KMS-11 (cell line): ENCODE measurements at regions not wholly inside any gene's neighbourhood (a gene's known extent, or its start where the extent isn't known, plus 50 kb on each side); places are given as distances from the start of the nearest gene placed in this dataset.

ENCODE experiments used
- H2AFZ ChIP-seq: fragments of 200-600 bp; sonication (generic); 2 replicates; pipeline ENCODE4 v1.6.1; 2016; ENCODE audit warnings: antibody characterized with exemption, mixed run types, low read depth
- H3K27ac ChIP-seq: fragments of 200-600 bp; sonication (generic); 2 replicates; pipeline ENCODE4 v1.6.1; 2016; ENCODE audit warnings: mild to moderate bottlenecking, mixed run types
- H3K27me3 ChIP-seq: fragments of 200-600 bp; sonication (generic); 2 replicates; pipeline ENCODE4 v1.6.1; 2017; ENCODE audit warnings: mild to moderate bottlenecking, low read depth, mixed run types, moderate library complexity; ENCODE audit not compliant: insufficient read depth
- H3K36me3 ChIP-seq: fragments of 200-600 bp; sonication (generic); 2 replicates; pipeline ENCODE4 v1.6.1; 2017; ENCODE audit warnings: mild to moderate bottlenecking, mixed run types; ENCODE audit not compliant: insufficient read depth
- H3K4me1 ChIP-seq: fragments of 200-600 bp; sonication (generic); 2 replicates; pipeline ENCODE4 v1.6.1; 2016; ENCODE audit warnings: mild to moderate bottlenecking, low read depth, mixed run types; ENCODE audit not compliant: poor library complexity, severe bottlenecking
- H3K4me2 ChIP-seq: fragments of 200-600 bp; sonication (generic); 2 replicates; pipeline ENCODE4 v1.7.0; 2016; ENCODE audit warnings: mild to moderate bottlenecking, mixed run types
- H3K4me3 ChIP-seq: fragments of 200-600 bp; sonication (generic); IDR thresholded peaks from 2 replicates; pipeline ENCODE4 v1.6.1; 2017; ENCODE audit warnings: low read depth, low read length, mixed read lengths; ENCODE audit not compliant: insufficient read depth
- H3K79me2 ChIP-seq: fragments of 200-600 bp; sonication (generic); 2 replicates; pipeline ENCODE4 v1.6.1; 2016; ENCODE audit warnings: low read depth, mixed run types; ENCODE audit not compliant: insufficient read depth
- H3K9ac ChIP-seq: fragments of 200-600 bp; sonication (generic); 2 replicates; pipeline ENCODE4 v1.6.1; 2016; ENCODE audit warnings: mild to moderate bottlenecking, mixed run types
- H4K20me1 ChIP-seq: fragments of 200-600 bp; sonication (generic); 2 replicates; pipeline ENCODE4 v1.6.1; 2016; ENCODE audit warnings: mild to moderate bottlenecking, mixed run types; ENCODE audit not compliant: insufficient read depth
- CTCF ChIP-seq: fragments of 200-600 bp; sonication (generic); conservative IDR thresholded peaks from 2 replicates; pipeline ENCODE4 v1.6.1; 2017; ENCODE audit warnings: low read depth, mild to moderate bottlenecking, antibody characterized with exemption, low read length, moderate library complexity, mixed read lengths

GRCh38 chr12:98217257-98217656, 298.1 kb upstream of the TMPO start:
- Histone ChIP-seq H3K27ac (no peak overlapping the region), H3K4me2 (no peak overlapping the region), H2AFZ (no peak overlapping the region), H3K4me1 (no peaks in the 10 kb centered on the region), H3K4me3 (no peak overlapping the region), H3K27me3 (no peaks in the 10 kb centered on the region), H3K36me3 (no peaks in the 10 kb centered on the region), H4K20me1 (no peaks in the 10 kb centered on the region), H3K79me2 (no peaks in the 10 kb centered on the region), H3K9ac (no peak overlapping the region)
- TF ChIP-seq CTCF = no peak

- H2AFZ ChIP-seq = no peak overlapping the region
- no peak for TF ChIP-seq CTCF
- H3K9ac ChIP-seq = no peak overlapping the region
- H4K20me1 ChIP-seq = no peaks in the 10 kb centered on the region
- H3K27me3 ChIP-seq = no peaks in the 10 kb centered on the region
- H3K36me3 ChIP-seq = no peaks in the 10 kb centered on the region
- H3K79me2 ChIP-seq = no peaks in the 10 kb centered on the region
- no peak overlapping the region for H3K27ac ChIP-seq
- no peak overlapping the region for H3K4me2 ChIP-seq
- H3K4me1 ChIP-seq = peaks cover 25% of the 10 kb centered on the region
- H3K4me3 ChIP-seq = no peak overlapping the region
These were observed 294.8 kb upstream of the TMPO start for GRCh38 chr12:98220636-98221035.

- H3K27me3 ChIP-seq = no peaks in the 10 kb centered on the region
- H2AFZ ChIP-seq = no peak overlapping the region
- no peaks in the 10 kb centered on the region for H3K79me2 ChIP-seq
- no peak overlapping the region for H3K4me2 ChIP-seq
- H3K4me3 ChIP-seq = no peak overlapping the region
- TF ChIP-seq CTCF = no peak
- H3K4me1 ChIP-seq = peaks cover 32% of the 10 kb centered on the region
- H3K9ac ChIP-seq = no peak overlapping the region
- H4K20me1 ChIP-seq = no peaks in the 10 kb centered on the region
- H3K36me3 ChIP-seq = no peaks in the 10 kb centered on the region
- H3K27ac ChIP-seq = no peak overlapping the region
These were observed 294.1 kb upstream of the TMPO start for GRCh38 chr12:98221243-98221808.

GRCh38 chr12:98222135-98222534, 293.3 kb upstream of the TMPO start:
- no peak overlapping the region for H2AFZ ChIP-seq
- TF ChIP-seq CTCF = no peak
- no peaks in the 10 kb centered on the region for H4K20me1 ChIP-seq
- no peaks in the 10 kb centered on the region for H3K79me2 ChIP-seq
- H3K9ac ChIP-seq = no peak overlapping the region
- no peak overlapping the region for H3K4me2 ChIP-seq
- no peak overlapping the region for H3K4me3 ChIP-seq
- no peaks in the 10 kb centered on the region for H3K27me3 ChIP-seq
- no peaks in the 10 kb centered on the region for H3K36me3 ChIP-seq
- no peak overlapping the region for H3K27ac ChIP-seq
- H3K4me1 ChIP-seq = peaks cover 32% of the 10 kb centered on the region
